Glutamatergic neuron (in vitro differentiated cells): ENCODE measurements at regions not wholly inside any gene's neighbourhood (a gene's known extent, or its start where the extent isn't known, plus 50 kb on each side); places are given as distances from the start of the nearest gene placed in this dataset.

Experiments
- DNase-seq: peaks from one replicate; pipeline ENCODE4 v3.0.0; 2022
- H3K27ac Mint-ChIP-seq: one replicate; pipeline ENCODE4 v1.8.0; 2020; ENCODE audit warnings: mild to moderate bottlenecking, mixed read lengths, inconsistent platforms; ENCODE audit not compliant: unreplicated experiment
- H3K27me3 Mint-ChIP-seq: one replicate; pipeline ENCODE4 v1.8.0; 2020; ENCODE audit warnings: mild to moderate bottlenecking, moderate library complexity, mixed read lengths, inconsistent platforms; ENCODE audit not compliant: unreplicated experiment
- H3K36me3 Mint-ChIP-seq: one replicate; pipeline ENCODE4 v1.8.0; 2020; ENCODE audit warnings: mild to moderate bottlenecking, mixed read lengths, inconsistent platforms; ENCODE audit not compliant: unreplicated experiment
- H3K4me1 Mint-ChIP-seq: one replicate; pipeline ENCODE4 v1.8.0; 2020; ENCODE audit warnings: mild to moderate bottlenecking, low read depth, mixed read lengths, inconsistent platforms; ENCODE audit not compliant: unreplicated experiment
- H3K4me3 Mint-ChIP-seq: one replicate; pipeline ENCODE4 v1.8.0; 2020; ENCODE audit warnings: mild to moderate bottlenecking, mixed read lengths, inconsistent platforms; ENCODE audit not compliant: unreplicated experiment
- H3K9me3 Mint-ChIP-seq: one replicate; pipeline ENCODE4 v1.8.0; 2020; ENCODE audit warnings: mild to moderate bottlenecking, moderate library complexity, mixed read lengths, inconsistent platforms; ENCODE audit not compliant: unreplicated experiment
- CTCF ChIP-seq: fragments of 200-600 bp; sonication (generic); IDR thresholded peaks from one replicate; pipeline ENCODE4 v1.5.0; 2021; ENCODE audit not compliant: partially characterized antibody, unreplicated experiment

- no peaks in the 10 kb centered on the region for H3K27me3 Mint-ChIP-seq
- no peaks in the 10 kb centered on the region for H3K36me3 Mint-ChIP-seq
- no peak for TF ChIP-seq CTCF
- H3K4me3 Mint-ChIP-seq, result no peak overlapping the region
- no peak overlapping the region for H3K27ac Mint-ChIP-seq
- DNase-seq, result no peak
- H3K9me3 Mint-ChIP-seq, result peaks cover 2% of the 10 kb centered on the region
- no peaks in the 10 kb centered on the region for H3K4me1 Mint-ChIP-seq
Measured at GRCh38 chr2:126831234-126832005, 67.3 kb upstream of the TEX51 start.

GRCh38 chr2:126832014-126832413 lies 66.7 kb upstream of the TEX51 start:
- Mint-ChIP-seq H3K27me3 (no peaks in the 10 kb centered on the region), H3K9me3 (peaks cover 2% of the 10 kb centered on the region), H3K36me3 (no peaks in the 10 kb centered on the region), H3K27ac (no peak overlapping the region), H3K4me1 (no peaks in the 10 kb centered on the region), H3K4me3 (no peak overlapping the region)
- DNase-seq, result no peak
- TF ChIP-seq CTCF, result no peak

GRCh38 chr2:126832757-126833156 lies 65.9 kb upstream of the TEX51 start:
- Mint-ChIP-seq H3K9me3 (peaks cover 2% of the 10 kb centered on the region), H3K4me3 (no peak overlapping the region), H3K27ac (no peak overlapping the region), H3K27me3 (no peaks in the 10 kb centered on the region), H3K4me1 (no peaks in the 10 kb centered on the region), H3K36me3 (no peaks in the 10 kb centered on the region)
- TF ChIP-seq CTCF, result no peak
- DNase-seq, result no peak

GRCh38 chr2:126834006-126834659 lies 64.6 kb upstream of the TEX51 start:
- no peaks in the 10 kb centered on the region for H3K4me1 Mint-ChIP-seq
- H3K27me3 Mint-ChIP-seq, result no peaks in the 10 kb centered on the region
- no peak for TF ChIP-seq CTCF
- no peak overlapping the region for H3K27ac Mint-ChIP-seq
- no peak overlapping the region for H3K4me3 Mint-ChIP-seq
- DNase-seq, result no peak
- peaks cover 2% of the 10 kb centered on the region for H3K9me3 Mint-ChIP-seq
- H3K36me3 Mint-ChIP-seq, result no peaks in the 10 kb centered on the region

GRCh38 chr2:126835261-126835660 lies 63.4 kb upstream of the TEX51 start:
- H3K4me3 Mint-ChIP-seq, result no peak overlapping the region
- H3K9me3 Mint-ChIP-seq, result no peaks in the 10 kb centered on the region
- no peaks in the 10 kb centered on the region for H3K36me3 Mint-ChIP-seq
- no peaks in the 10 kb centered on the region for H3K4me1 Mint-ChIP-seq
- TF ChIP-seq CTCF, result no peak
- DNase-seq, result no peak
- H3K27me3 Mint-ChIP-seq, result no peaks in the 10 kb centered on the region
- H3K27ac Mint-ChIP-seq, result no peak overlapping the region
